Psoas muscle (tissue), 7 donors: ENCODE measurements at regions not wholly inside any gene's neighbourhood (a gene's known extent, or its start where the extent isn't known, plus 50 kb on each side); places are given as distances from the start of the nearest gene placed in this dataset.
A peak's percentile ranks its signal among the peaks of the same experiment; 100 is the strongest.

Experiments
- ATAC-seq, 4 donors: fragments of 200-7000 bp; cut with Tn5 transposase; one replicate each; pipeline ENCODE4 v1.9.1; 2020; ENCODE audit warnings: moderate library complexity in 3 of 4, mild to moderate bottlenecking in 2 of 4
- DNase-seq, 2 donors: peaks; one replicate each; pipeline ENCODE4 v3.0.0-alpha.2; 2020
- H3K27ac ChIP-seq: fragments of 200-600 bp; one replicate; pipeline ENCODE4 v1.8.0; 2022
- H3K27me3 ChIP-seq, 3 donors: fragments of 200-600 bp in 1 of 3; one replicate each; pipeline versions ENCODE4 v1.6.1 to v1.8.0; 2013 to 2022; ENCODE audit warnings: low read length in 2 of 3, mild to moderate bottlenecking in 2 of 3, moderate library complexity in 1 of 3; ENCODE audit not compliant: insufficient read depth in 3 of 3
- H3K36me3 ChIP-seq, 2 donors: fragments of 200-600 bp in 1 of 2; one replicate each; pipeline versions ENCODE4 v1.6.1 to v1.8.0; 2013 to 2022; ENCODE audit warnings: low read depth in 1 of 2, mild to moderate bottlenecking in 1 of 2, moderate library complexity in 1 of 2; ENCODE audit not compliant: insufficient read depth in 1 of 2
- H3K4me1 ChIP-seq: fragments of 200-600 bp; one replicate; pipeline ENCODE4 v1.8.0; 2022
- H3K4me3 ChIP-seq: fragments of 200-600 bp; one replicate; pipeline ENCODE4 v1.8.0; 2022; ENCODE audit warnings: mild to moderate bottlenecking
- H3K9me3 ChIP-seq: fragments of 200-600 bp; one replicate; pipeline ENCODE4 v1.8.0; 2022
- WGBS, 3 donors: extraction: QIAGEN DNeasy Blood & Tissue Kit; methylation state at CpG; one replicate each; pipeline versions ENCODE4 v1.1.6 to v1.1.7; 2013; 5-methylcytosine and 5-hydroxymethylcytosine counted together
- intact Hi-C, 2 donors: fragments of 100-400 bp; cut with DNase I; formaldehyde crosslinking; loops; one replicate each; pipeline versions ENCODE4 v1.11.0 to v1.14.2; 2022
- TF ChIP-seq, protein P1 (sequence below): fragments of 200-600 bp; IDR thresholded peaks from one replicate; pipeline ENCODE4 v1.8.0; 2022; ENCODE audit warnings: antibody characterized with exemption
- donor health status: healthy with polysubstance abuse.
- donor health status: DM: no; HTN: no; CAD: no; lungs with moderate emphysema.
- donor health status: Bipolar disorder and iron deficiency.
- donor health status: healthy.
- donor health status: DM: yes; HTN: yes; CAD: no.
- donor health status: DM: no; HTN: no; CAD: no.
- donor health status: DM: yes; HTN: yes; CAD: no.

DNA sequence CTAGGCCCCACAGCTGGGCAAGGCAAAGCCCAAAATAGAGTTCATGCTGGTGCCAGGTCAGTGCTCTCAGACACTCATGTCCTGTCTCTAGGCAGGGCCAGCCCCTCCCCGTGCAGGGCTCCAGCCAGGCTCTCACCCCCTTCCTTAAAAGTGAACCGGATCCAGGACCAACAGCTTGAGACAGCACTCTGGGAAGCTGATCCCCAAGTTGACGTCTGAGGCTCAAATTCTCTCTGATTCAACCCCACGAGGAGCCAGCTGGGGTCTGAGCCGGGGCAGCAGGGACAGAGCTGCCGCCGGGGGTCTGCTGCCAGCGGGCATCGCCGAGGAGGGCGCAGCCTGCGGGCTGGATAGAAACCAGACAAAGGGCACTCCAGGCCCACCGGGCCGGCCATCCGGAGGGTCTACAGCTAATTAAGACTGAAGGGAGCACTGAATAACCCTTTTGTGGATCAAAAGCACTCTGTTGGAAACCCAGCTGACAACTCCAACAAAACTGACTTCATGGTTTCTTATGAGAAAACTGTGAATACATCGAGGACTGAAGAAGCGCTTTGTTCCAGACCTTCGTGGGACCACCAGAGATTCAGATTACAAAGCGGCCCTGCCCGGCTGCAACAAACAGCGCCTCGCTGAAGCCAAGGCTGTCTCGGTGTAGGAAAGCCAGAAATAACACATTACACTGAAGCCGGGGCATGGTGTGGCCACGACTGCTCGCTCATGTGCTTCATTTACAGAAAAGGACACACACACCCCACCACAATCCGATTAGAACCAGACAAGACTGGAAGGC lies 95.8 kb downstream of the PSMG1 start:
- Histone ChIP-seq H3K9me3 (no peaks in the 10 kb centered on the region), H3K36me3 (no peaks in the 10 kb centered on the region), H3K4me1 (peaks cover 34% of the 10 kb centered on the region), H3K4me3 (peak overlapping the region; percentile 66), H3K27ac (peak overlapping the region; percentile 97), H3K27me3 (no peaks in the 10 kb centered on the region)
- DNase-seq: peak; percentile 70 to 94
- 29 to 42% (median 30%) methylated on average over 27 of the region's 27 CpGs for WGBS, 3 donors
- intact Hi-C loops: loop anchor here (1.0 to 10.0 kb wide), 5 partner anchors 35 to 282 kb away; partner anchors contain the start of gene ETS2 (in 1 of the 2)
- TF ChIP-seq, protein P1, sequence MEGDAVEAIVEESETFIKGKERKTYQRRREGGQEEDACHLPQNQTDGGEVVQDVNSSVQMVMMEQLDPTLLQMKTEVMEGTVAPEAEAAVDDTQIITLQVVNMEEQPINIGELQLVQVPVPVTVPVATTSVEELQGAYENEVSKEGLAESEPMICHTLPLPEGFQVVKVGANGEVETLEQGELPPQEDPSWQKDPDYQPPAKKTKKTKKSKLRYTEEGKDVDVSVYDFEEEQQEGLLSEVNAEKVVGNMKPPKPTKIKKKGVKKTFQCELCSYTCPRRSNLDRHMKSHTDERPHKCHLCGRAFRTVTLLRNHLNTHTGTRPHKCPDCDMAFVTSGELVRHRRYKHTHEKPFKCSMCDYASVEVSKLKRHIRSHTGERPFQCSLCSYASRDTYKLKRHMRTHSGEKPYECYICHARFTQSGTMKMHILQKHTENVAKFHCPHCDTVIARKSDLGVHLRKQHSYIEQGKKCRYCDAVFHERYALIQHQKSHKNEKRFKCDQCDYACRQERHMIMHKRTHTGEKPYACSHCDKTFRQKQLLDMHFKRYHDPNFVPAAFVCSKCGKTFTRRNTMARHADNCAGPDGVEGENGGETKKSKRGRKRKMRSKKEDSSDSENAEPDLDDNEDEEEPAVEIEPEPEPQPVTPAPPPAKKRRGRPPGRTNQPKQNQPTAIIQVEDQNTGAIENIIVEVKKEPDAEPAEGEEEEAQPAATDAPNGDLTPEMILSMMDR: no peak
- peak; percentile 86 to 92 (median 89) for ATAC-seq

DNA sequence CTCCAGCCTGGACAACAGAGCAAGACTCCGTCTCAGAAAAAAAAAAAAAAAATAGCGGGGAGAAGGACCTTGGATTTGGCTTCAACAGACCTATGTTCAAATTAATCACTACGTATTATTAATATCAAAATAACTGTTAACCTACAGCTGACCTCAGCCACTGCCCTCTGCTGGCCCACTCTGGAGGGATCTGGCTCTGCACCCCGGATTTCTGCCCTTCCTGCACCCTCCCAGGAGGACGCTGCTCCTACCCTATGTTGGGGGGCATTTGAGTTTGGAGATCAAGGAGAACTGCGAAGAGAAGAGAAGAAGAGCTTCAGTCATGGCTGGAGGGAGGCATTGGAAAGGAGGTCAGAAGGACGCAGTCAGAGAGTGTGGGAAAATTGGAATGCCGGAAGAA lies 96.7 kb downstream of the PSMG1 start:
- TF ChIP-seq, protein P1: peak; percentile 15
- no peak for DNase-seq

DNA sequence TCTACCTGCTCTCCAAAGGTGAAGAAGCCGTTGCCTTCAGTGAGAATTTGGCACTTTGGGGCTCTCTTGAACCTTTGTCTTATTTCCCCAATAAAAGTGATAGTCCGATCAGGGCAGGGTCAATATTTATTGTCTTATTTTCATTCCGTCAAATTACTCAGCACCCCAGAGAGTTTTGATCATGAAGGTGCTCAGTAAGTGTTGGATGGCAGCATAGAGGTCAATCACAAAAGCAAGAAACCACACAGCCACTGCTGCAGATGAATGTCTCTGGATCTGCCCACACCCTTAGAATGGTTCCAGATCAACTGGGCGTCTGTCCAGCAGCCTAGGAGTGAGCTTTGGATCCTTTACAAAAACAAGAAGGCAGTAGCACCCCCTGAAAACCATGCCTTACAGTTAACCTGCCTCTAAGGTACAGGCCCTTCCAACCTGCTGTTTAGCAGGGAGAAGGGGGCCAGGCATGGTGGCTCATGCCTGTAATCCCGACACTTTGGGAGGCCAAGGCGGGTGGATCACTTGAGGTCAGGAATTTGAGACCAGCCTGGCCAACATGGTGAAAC lies 97.3 kb downstream of the PSMG1 start:
- Histone ChIP-seq H3K36me3 (no peaks in the 10 kb centered on the region), H3K4me1 (peaks cover 37% of the 10 kb centered on the region), H3K9me3 (no peaks in the 10 kb centered on the region), H3K27me3 (no peaks in the 10 kb centered on the region), H3K4me3 (no peak overlapping the region), H3K27ac (peak overlapping the region; percentile 97)
- ATAC-seq: no peak
- TF ChIP-seq, protein P1: no peak
- WGBS, 3 donors: 69 to 89% (median 73%) methylated on average over 6 of the region's 6 CpGs
- DNase-seq: no peak
- intact Hi-C loops: loop anchor here (5.0 to 10.0 kb wide), 3 partner anchors 99 to 179 kb away; no protein-coding TSS in a partner anchor

More for the DNA sequence above, 96.7 kb downstream of the PSMG1 start:
- Histone ChIP-seq H3K4me1 (peaks cover 37% of the 10 kb centered on the region), H3K36me3 (no peaks in the 10 kb centered on the region), H3K27ac (peak overlapping the region; percentile 97), H3K4me3 (no peak overlapping the region), H3K9me3 (no peaks in the 10 kb centered on the region), H3K27me3 (no peaks in the 10 kb centered on the region)
- no peak for ATAC-seq
- 63 to 76% (median 68%) methylated on average over 8 of the region's 8 CpGs for WGBS, 3 donors
- intact Hi-C loops: loop anchor here (5.0 to 10.0 kb wide), 3 partner anchors 99 to 179 kb away; no protein-coding TSS in a partner anchor

DNA sequence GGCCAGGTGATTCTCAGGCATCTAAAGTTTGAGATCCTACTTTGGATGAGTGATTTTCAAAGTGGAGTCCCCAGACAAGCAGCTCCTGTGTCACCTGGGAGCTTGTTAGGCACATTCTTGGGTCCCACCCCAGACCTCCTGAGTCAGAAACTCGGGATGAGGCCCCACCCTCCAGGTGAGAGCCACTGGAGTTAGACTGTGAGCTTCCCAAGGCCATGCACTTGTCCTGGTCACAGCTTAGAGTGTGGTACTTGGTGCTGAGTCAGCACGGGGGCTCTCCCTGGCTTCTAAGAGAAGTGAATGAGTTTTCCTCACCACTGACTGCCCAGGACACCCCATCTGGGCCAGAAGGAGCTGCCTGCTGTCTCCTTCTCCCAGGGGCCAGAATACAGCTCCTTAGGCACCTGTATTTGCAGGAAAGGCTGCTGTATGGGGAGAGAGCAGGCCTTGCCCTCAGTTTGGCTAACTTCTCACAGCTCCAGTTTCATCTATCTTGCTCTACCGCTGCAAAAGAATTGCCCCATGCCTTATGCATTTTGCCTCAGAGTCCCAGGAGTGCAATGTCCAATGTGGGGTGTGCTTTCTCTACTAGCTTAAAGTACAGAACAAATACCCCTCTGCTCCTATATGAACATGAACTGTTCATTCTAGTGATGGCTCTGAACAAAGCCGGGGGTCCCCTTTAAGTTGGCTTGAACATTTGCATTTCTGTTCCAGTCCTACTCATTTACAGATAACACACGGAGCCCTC lies 98.1 kb downstream of the PSMG1 start:
- DNase-seq (no peak), ATAC-seq (no peak)
- 72 to 77% (median 73%) methylated on average over 5 of the region's 5 CpGs for WGBS, 3 donors
- peak overlapping the region; percentile 47 for H3K27ac ChIP-seq
- peaks cover 37% of the 10 kb centered on the region for H3K4me1 ChIP-seq
- H3K9me3 ChIP-seq: no peaks in the 10 kb centered on the region
- H3K4me3 ChIP-seq: no peak overlapping the region
- intact Hi-C loops: loop anchor here (5.0 to 10.0 kb wide), 3 partner anchors 98 to 178 kb away; no protein-coding TSS in a partner anchor
- no peaks in the 10 kb centered on the region for H3K27me3 ChIP-seq
- no peaks in the 10 kb centered on the region for H3K36me3 ChIP-seq
- TF ChIP-seq, protein P1: no peak
